MCF 10A (cell line): ENCODE measurements at regions not wholly inside any gene's neighbourhood (a gene's known extent, or its start where the extent isn't known, plus 50 kb on each side); places are given as distances from the start of the nearest gene placed in this dataset.

ENCODE experiments used
- BruUV-seq: library from RNA; stranded (reverse); fragments of 400-500 nt; replicated peaks from 2 replicates; lab custom pipeline; 2021; lab: Mats Ljungman, UMichigan
- CTCF ChIA-PET: fragments of 300-600 bp; sonication (Branson Sonifier 250); formaldehyde crosslinking; extraction: SDS; loops from one replicate; lab custom pipeline; 2021; ENCODE audit warnings: antibody characterized with exemption, inconsistent platforms; lab: Yijun Ruan, JAX
- POLR2A ChIA-PET: fragments of 300-600, 350-650 bp; sonication (Branson Sonifier 250); formaldehyde crosslinking; extraction: SDS; loops from one replicate; lab custom pipeline; 2020; ENCODE audit warnings: antibody characterized with exemption, inconsistent platforms; lab: Yijun Ruan, JAX
- DNase-seq: peaks from one replicate; pipeline ENCODE4 v3.0.0-alpha.2; 2018; ENCODE audit not compliant: unreplicated experiment
- H3K27ac Mint-ChIP-seq: one replicate; pipeline ENCODE4 v1.8.0; 2022; ENCODE audit warnings: mild to moderate bottlenecking, low read depth, mixed read lengths; ENCODE audit not compliant: unreplicated experiment
- H3K27me3 Mint-ChIP-seq: one replicate; pipeline ENCODE4 v1.8.0; 2022; ENCODE audit warnings: mixed read lengths; ENCODE audit not compliant: insufficient read depth, unreplicated experiment
- H3K36me3 Mint-ChIP-seq: one replicate; pipeline ENCODE4 v1.8.0; 2022; ENCODE audit warnings: mild to moderate bottlenecking, moderate library complexity, mixed read lengths; ENCODE audit not compliant: insufficient read depth, unreplicated experiment
- H3K4me1 Mint-ChIP-seq: one replicate; pipeline ENCODE4 v1.8.0; 2022; ENCODE audit warnings: mixed read lengths; ENCODE audit not compliant: insufficient read depth, unreplicated experiment
- H3K4me3 Mint-ChIP-seq: one replicate; pipeline ENCODE4 v1.8.0; 2022; ENCODE audit warnings: mild to moderate bottlenecking, moderate library complexity, mixed read lengths; ENCODE audit not compliant: unreplicated experiment
- H3K9me3 Mint-ChIP-seq: one replicate; pipeline ENCODE4 v1.8.0; 2022; ENCODE audit warnings: mixed read lengths; ENCODE audit not compliant: unreplicated experiment
- intact Hi-C: fragments of 100-400 bp; cut with micrococcal nuclease; formaldehyde crosslinking; loops from 2 replicates; pipeline ENCODE4 v1.14.1; 2022
- TF ChIP-seq, protein P1 (sequence below): fragments of 200-600 bp; IDR thresholded peaks from one replicate; pipeline ENCODE4 v1.8.0; 2022; ENCODE audit warnings: antibody characterized with exemption, mild to moderate bottlenecking; ENCODE audit not compliant: unreplicated experiment

DNA sequence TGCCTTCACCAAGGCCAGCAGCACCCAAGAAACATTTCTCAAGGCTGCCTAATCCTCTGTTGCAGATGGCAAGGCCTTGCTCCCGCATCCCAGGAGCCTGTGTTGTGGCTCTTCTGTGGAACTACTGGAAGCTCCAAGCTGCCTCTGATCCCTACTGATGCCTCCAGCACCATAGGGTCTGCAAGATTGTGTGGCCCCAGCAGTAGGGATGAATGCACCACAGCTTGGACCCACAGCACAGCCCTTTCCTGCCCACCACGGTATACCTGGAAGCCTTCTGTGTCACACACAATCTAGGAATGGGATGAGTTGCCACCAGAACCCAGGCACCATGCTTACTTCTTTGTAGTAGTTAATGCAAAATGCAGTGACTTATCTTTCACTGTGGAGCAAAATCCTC is 291.1 kb upstream of the FOXQ1 start:
- no peak for DNase-seq
- H3K36me3 Mint-ChIP-seq: no peaks in the 10 kb centered on the region
- peaks cover 12% of the 10 kb centered on the region for H3K4me1 Mint-ChIP-seq
- POLR2A ChIA-PET: interaction anchor here (0.5 kb wide), 1 partner anchor 29 kb away, joined by 3 read pairs; no protein-coding TSS in a partner anchor
- intact Hi-C loops: loop anchor here (10.0 kb wide), 1 partner anchor 174 kb away; no protein-coding TSS in a partner anchor
- CTCF ChIA-PET: interaction anchor here (0.6 kb wide), 1 partner anchor 216 kb away, joined by 3 read pairs; no protein-coding TSS in a partner anchor
- no peaks in the 10 kb centered on the region for H3K27me3 Mint-ChIP-seq
- no peaks in the 10 kb centered on the region for H3K9me3 Mint-ChIP-seq
- no peak overlapping the region for H3K4me3 Mint-ChIP-seq
- TF ChIP-seq, protein P1, sequence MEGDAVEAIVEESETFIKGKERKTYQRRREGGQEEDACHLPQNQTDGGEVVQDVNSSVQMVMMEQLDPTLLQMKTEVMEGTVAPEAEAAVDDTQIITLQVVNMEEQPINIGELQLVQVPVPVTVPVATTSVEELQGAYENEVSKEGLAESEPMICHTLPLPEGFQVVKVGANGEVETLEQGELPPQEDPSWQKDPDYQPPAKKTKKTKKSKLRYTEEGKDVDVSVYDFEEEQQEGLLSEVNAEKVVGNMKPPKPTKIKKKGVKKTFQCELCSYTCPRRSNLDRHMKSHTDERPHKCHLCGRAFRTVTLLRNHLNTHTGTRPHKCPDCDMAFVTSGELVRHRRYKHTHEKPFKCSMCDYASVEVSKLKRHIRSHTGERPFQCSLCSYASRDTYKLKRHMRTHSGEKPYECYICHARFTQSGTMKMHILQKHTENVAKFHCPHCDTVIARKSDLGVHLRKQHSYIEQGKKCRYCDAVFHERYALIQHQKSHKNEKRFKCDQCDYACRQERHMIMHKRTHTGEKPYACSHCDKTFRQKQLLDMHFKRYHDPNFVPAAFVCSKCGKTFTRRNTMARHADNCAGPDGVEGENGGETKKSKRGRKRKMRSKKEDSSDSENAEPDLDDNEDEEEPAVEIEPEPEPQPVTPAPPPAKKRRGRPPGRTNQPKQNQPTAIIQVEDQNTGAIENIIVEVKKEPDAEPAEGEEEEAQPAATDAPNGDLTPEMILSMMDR: no peak
- H3K27ac Mint-ChIP-seq: no peak overlapping the region
- no TSS peak for BruUV-seq

GRCh38 chr6:1020133-1020532 is 291.8 kb upstream of the FOXQ1 start:
- no TSS peak for BruUV-seq
- CTCF ChIA-PET: no interaction called here
- peaks cover 12% of the 10 kb centered on the region for H3K4me1 Mint-ChIP-seq

GRCh38 chr6:1018041-1018440 is 293.9 kb upstream of the FOXQ1 start:
- Mint-ChIP-seq H3K27ac (no peak overlapping the region), H3K4me3 (no peak overlapping the region), H3K27me3 (no peaks in the 10 kb centered on the region), H3K36me3 (no peaks in the 10 kb centered on the region), H3K4me1 (no peaks in the 10 kb centered on the region), H3K9me3 (no peaks in the 10 kb centered on the region)
- ChIA-PET CTCF (interaction anchor here (0.6 kb wide), 1 partner anchor 105 kb away, joined by 4 read pairs; no protein-coding TSS in a partner anchor), POLR2A (interaction anchor here (0.7 to 0.8 kb wide), 2 partner anchors 13 to 54 kb away, joined by 3 read pairs; no protein-coding TSS in a partner anchor)
- TF ChIP-seq, protein P1: no peak
- no peak for DNase-seq
- BruUV-seq: no TSS peak
- intact Hi-C loops: no loop called here

More at GRCh38 chr6:1020133-1020532, 291.8 kb upstream of the FOXQ1 start:
- H3K27ac Mint-ChIP-seq: no peak overlapping the region
- no peak for DNase-seq
- TF ChIP-seq, protein P1: no peak
- no peak overlapping the region for H3K4me3 Mint-ChIP-seq
- H3K27me3 Mint-ChIP-seq: no peaks in the 10 kb centered on the region
- intact Hi-C loops: loop anchor here (10.0 kb wide), 1 partner anchor 175 kb away; no protein-coding TSS in a partner anchor
- POLR2A ChIA-PET: interaction anchor here (0.5 kb wide), 1 partner anchor 28 kb away, joined by 3 read pairs; no protein-coding TSS in a partner anchor
- H3K36me3 Mint-ChIP-seq: no peaks in the 10 kb centered on the region
- no peaks in the 10 kb centered on the region for H3K9me3 Mint-ChIP-seq

DNA sequence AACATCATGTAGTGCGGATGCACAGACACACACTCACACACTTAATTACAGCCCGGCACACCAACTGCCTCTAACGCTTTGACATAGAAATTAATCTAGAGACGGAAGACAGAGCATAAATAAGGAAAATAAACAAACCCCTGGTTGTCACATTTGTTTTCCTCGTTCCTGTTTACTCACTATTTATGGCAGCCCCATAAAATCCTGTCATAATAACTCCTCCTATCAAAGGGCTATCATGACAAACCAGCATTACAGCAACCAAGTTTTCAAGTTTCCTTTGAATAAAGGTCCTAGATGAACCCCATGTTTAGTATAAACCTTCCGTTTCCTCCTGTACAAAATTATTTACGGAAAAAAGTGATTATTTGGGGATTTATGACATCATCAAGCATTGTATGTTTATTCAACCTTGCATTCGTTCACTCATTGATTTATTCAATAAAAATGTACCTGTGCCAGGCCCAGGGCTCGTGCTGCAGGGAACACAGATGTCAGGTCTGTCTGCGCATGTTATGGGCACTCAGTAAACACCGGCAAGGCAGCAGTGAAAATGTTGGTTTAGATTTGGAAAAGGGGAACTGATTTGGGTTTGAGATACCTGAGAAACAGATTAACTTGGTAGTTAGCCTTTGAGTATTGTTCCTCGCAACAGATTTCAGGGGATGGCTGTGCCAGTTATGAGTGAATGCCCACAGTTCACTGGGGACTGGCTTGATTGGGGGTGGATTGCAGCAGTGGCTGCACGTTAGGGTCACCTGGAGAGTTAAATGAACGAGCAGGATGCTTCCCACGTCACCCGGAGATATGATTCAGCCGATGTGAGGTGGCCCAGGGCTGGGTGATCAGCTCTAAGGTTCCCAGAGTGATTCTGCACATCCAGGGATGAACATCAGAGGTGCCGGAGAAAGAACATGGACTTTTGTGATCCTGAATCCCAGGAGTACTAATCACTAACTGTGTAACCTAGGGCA is 295.3 kb upstream of the FOXQ1 start:
- BruUV-seq: no TSS peak
- ChIA-PET CTCF (no interaction called here), POLR2A (no interaction called here)
- intact Hi-C loops: no loop called here
- Mint-ChIP-seq H3K4me1 (no peaks in the 10 kb centered on the region), H3K27ac (no peak overlapping the region), H3K27me3 (no peaks in the 10 kb centered on the region), H3K9me3 (no peaks in the 10 kb centered on the region), H3K36me3 (no peaks in the 10 kb centered on the region), H3K4me3 (no peak overlapping the region)
- no peak for DNase-seq
- TF ChIP-seq, protein P1: no peak
